HEK293 (cell line): ENCODE measurements at regions not wholly inside any gene's neighbourhood (a gene's known extent, or its start where the extent isn't known, plus 50 kb on each side); places are given as distances from the start of the nearest gene placed in this dataset.

Source experiments
- CTCF ChIA-PET: fragments of 350-600 bp; formaldehyde crosslinking; extraction: SDS; loops from one replicate; lab custom pipeline; 2021; ENCODE audit warnings: antibody characterized with exemption; lab: Yijun Ruan, JAX
- POLR2A ChIA-PET: fragments of 300-600 bp; formaldehyde crosslinking; extraction: SDS; loops from one replicate; lab custom pipeline; 2020; ENCODE audit warnings: antibody characterized with exemption, inconsistent platforms; lab: Yijun Ruan, JAX
- H3K27ac ChIP-seq: fragments of 200-500 bp; sonication (Bioruptor generic); 2 replicates; pipeline ENCODE4 v1.5.1; 2014; ENCODE audit warnings: low read depth, low read length, control low read depth, inconsistent platforms; ENCODE audit errors: extremely low read depth
- H3K36me3 ChIP-seq, 2 experiments: fragments of 200-500 bp in 1 of 2; sonication (Bioruptor generic) in 1 of 2; 1 replicate in 1 of 2; 2 replicates in 1 of 2; pipeline ENCODE4 v1.5.1; 2014 to 2017; ENCODE audit warnings: inconsistent platforms in 2 of 2, low read length in 2 of 2; ENCODE audit not compliant: control insufficient read depth in 2 of 2, insufficient read depth in 1 of 2
- H3K4me1 ChIP-seq: fragments of 200-500 bp; sonication (Bioruptor generic); 2 replicates; pipeline ENCODE4 v1.5.1; 2014; ENCODE audit warnings: mild to moderate bottlenecking, low read length, inconsistent platforms; ENCODE audit not compliant: control insufficient read depth, insufficient read depth
- H3K4me3 ChIP-seq: 2 replicates; pipeline ENCODE4 v1.5.1; 2011; ENCODE audit warnings: low read depth, mild to moderate bottlenecking, control low read depth, low read length, moderate library complexity
- H3K9me3 ChIP-seq: fragments of 200-500 bp; sonication (Bioruptor generic); 2 replicates; pipeline ENCODE4 v1.5.1; 2014; ENCODE audit warnings: low read depth, low read length, inconsistent platforms; ENCODE audit not compliant: control insufficient read depth, insufficient read depth
- EGR2 ChIP-seq: fragments of 450-650 bp; formaldehyde crosslinking; IDR thresholded peaks from 2 replicates; pipeline ENCODE4 v1.5.1; 2016; ENCODE audit warnings: low read depth, missing biosample characterization, missing genetic modification characterization
- KLF17 ChIP-seq: fragments of 450-650 bp; formaldehyde crosslinking; IDR thresholded peaks from 2 replicates; pipeline ENCODE4 v1.5.1; 2016; ENCODE audit warnings: missing biosample characterization, missing genetic modification characterization
- KLF7 ChIP-seq: fragments of 450-650 bp; formaldehyde crosslinking; IDR thresholded peaks from 2 replicates; pipeline ENCODE4 v1.5.1; 2016; ENCODE audit warnings: missing biosample characterization, missing genetic modification characterization, borderline replicate concordance
- TRIM28 ChIP-seq: IDR thresholded peaks from 2 replicates; pipeline ENCODE4 v1.6.1; 2011; ENCODE audit warnings: low read length, control low read depth, borderline replicate concordance
- ZBTB21 ChIP-seq: fragments of 450-650 bp; formaldehyde crosslinking; IDR thresholded peaks from 2 replicates; pipeline ENCODE4 v1.5.1; 2017; ENCODE audit warnings: missing biosample characterization, missing genetic modification characterization
- ZBTB8A ChIP-seq: fragments of 450-650 bp; formaldehyde crosslinking; IDR thresholded peaks from 2 replicates; pipeline ENCODE4 v1.5.1; 2016; ENCODE audit warnings: missing biosample characterization, missing genetic modification characterization
- ZEB2 ChIP-seq: fragments of 450-650 bp; formaldehyde crosslinking; IDR thresholded peaks from 2 replicates; pipeline ENCODE4 v1.5.1; 2016; ENCODE audit warnings: missing biosample characterization, missing genetic modification characterization
- ZNF133 ChIP-seq: fragments of 450-650 bp; formaldehyde crosslinking; IDR thresholded peaks from 2 replicates; pipeline ENCODE4 v1.5.1; 2016; ENCODE audit warnings: missing biosample characterization, missing genetic modification characterization
- ZNF175 ChIP-seq: fragments of 450-650 bp; formaldehyde crosslinking; IDR thresholded peaks from 2 replicates; pipeline ENCODE4 v1.5.1; 2016; ENCODE audit warnings: missing biosample characterization, missing genetic modification characterization
- ZNF184 ChIP-seq: fragments of 450-650 bp; IDR thresholded peaks from 2 replicates; pipeline ENCODE4 v1.5.1; 2018; ENCODE audit warnings: missing biosample characterization, mild to moderate bottlenecking, missing genetic modification characterization
- ZNF2 ChIP-seq: fragments of 450-650 bp; formaldehyde crosslinking; IDR thresholded peaks from 2 replicates; pipeline ENCODE4 v1.5.1; 2016; ENCODE audit warnings: missing biosample characterization, missing genetic modification characterization
- ZNF366 ChIP-seq: fragments of 450-650 bp; formaldehyde crosslinking; conservative IDR thresholded peaks from 2 replicates; pipeline ENCODE4 v1.5.1; 2016; ENCODE audit warnings: missing biosample characterization, missing genetic modification characterization
- ZNF488 ChIP-seq: fragments of 450-650 bp; formaldehyde crosslinking; IDR thresholded peaks from 2 replicates; pipeline ENCODE4 v1.5.1; 2016; ENCODE audit warnings: missing biosample characterization, missing genetic modification characterization
- ZNF510 ChIP-seq: fragments of 450-650 bp; formaldehyde crosslinking; IDR thresholded peaks from 2 replicates; pipeline ENCODE4 v1.5.1; 2018; ENCODE audit warnings: mild to moderate bottlenecking, missing genetic modification characterization, missing biosample characterization; ENCODE audit not compliant: insufficient replicate concordance
- ZNF521 ChIP-seq: fragments of 450-650 bp; formaldehyde crosslinking; IDR thresholded peaks from 2 replicates; pipeline ENCODE4 v1.5.1; 2017; ENCODE audit warnings: missing biosample characterization, mild to moderate bottlenecking, missing genetic modification characterization
- ZNF560 ChIP-seq: fragments of 450-650 bp; formaldehyde crosslinking; IDR thresholded peaks from 2 replicates; pipeline ENCODE4 v1.5.1; 2017; ENCODE audit warnings: missing biosample characterization, missing genetic modification characterization, borderline replicate concordance
- ZNF580 ChIP-seq: fragments of 450-650 bp; formaldehyde crosslinking; IDR thresholded peaks from 2 replicates; pipeline ENCODE4 v1.5.1; 2016; ENCODE audit warnings: missing biosample characterization, missing genetic modification characterization
- ZNF610 ChIP-seq: fragments of 450-650 bp; formaldehyde crosslinking; IDR thresholded peaks from 2 replicates; pipeline ENCODE4 v1.5.1; 2016; ENCODE audit warnings: missing biosample characterization, missing genetic modification characterization, borderline replicate concordance
- ZNF664 ChIP-seq: fragments of 450-650 bp; formaldehyde crosslinking; IDR thresholded peaks from 2 replicates; pipeline ENCODE4 v1.5.1; 2016; ENCODE audit warnings: missing biosample characterization, missing genetic modification characterization
- ZNF701 ChIP-seq: fragments of 450-650 bp; formaldehyde crosslinking; IDR thresholded peaks from 2 replicates; pipeline ENCODE4 v1.5.1; 2016; ENCODE audit warnings: missing biosample characterization, missing genetic modification characterization
- ZNF707 ChIP-seq: fragments of 450-650 bp; formaldehyde crosslinking; IDR thresholded peaks from 2 replicates; pipeline ENCODE4 v1.5.1; 2016; ENCODE audit warnings: missing biosample characterization, missing genetic modification characterization
- ZNF747 ChIP-seq: fragments of 450-650 bp; formaldehyde crosslinking; IDR thresholded peaks from 2 replicates; pipeline ENCODE4 v1.5.1; 2016; ENCODE audit warnings: missing biosample characterization, missing genetic modification characterization
- ZNF768 ChIP-seq: fragments of 450-650 bp; formaldehyde crosslinking; IDR thresholded peaks from 2 replicates; pipeline ENCODE4 v1.5.1; 2018; ENCODE audit warnings: missing biosample characterization, mild to moderate bottlenecking, missing genetic modification characterization
- ZSCAN30 ChIP-seq: fragments of 450-650 bp; IDR thresholded peaks from 2 replicates; pipeline ENCODE4 v1.5.1; 2018; ENCODE audit warnings: missing biosample characterization, mild to moderate bottlenecking, missing genetic modification characterization, moderate library complexity
- TF ChIP-seq, protein P1 (sequence below): IDR thresholded peaks from 2 replicates; pipeline ENCODE4 v1.6.1; 2011; ENCODE audit warnings: mild to moderate bottlenecking, low read depth, low read length, borderline replicate concordance

DNA sequence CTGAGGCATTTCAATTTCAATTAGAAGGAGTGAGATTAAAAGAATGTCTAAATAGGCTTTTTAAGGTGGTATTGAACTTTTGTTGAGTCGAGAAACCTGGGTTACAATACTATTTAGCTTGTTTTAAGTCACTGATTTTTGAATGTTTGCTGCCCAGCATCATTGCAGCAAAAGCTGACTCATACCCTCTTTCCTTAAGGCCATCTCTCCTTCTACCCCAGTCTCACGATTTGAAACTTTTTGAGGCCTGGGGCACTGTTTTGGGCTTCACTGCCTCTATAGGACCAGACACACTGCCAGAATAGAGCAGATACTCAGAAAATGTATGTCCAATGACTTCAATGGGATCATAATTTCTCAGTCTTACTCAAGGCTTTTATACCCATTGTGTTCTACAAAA lies 319.6 kb upstream of the TGFBR2 start (continued):
- TF ChIP-seq ZNF133 (tag by site-specific recombination) (no peak), KLF7 (no peak), EGR2 (tag by site-specific recombination) (no peak), ZNF184 (no peak), ZNF610 (no peak), KLF17 (tag by site-specific recombination) (no peak)

- CTCF ChIA-PET = interaction anchor here (0.6 to 1.0 kb wide), 2 partner anchors 9 to 469 kb away, joined by 3 to 4 read pairs; no protein-coding TSS in a partner anchor
- Histone ChIP-seq H3K27ac (no peak overlapping the region), H3K4me1 (no peaks in the 10 kb centered on the region), H3K36me3 (no peaks in the 10 kb centered on the region)
- TF ChIP-seq ZNF510 (tag by site-specific recombination) = no peak
- no peak for TF ChIP-seq ZNF580 (tag by site-specific recombination)
- no peak for TF ChIP-seq ZNF175 (tag by site-specific recombination)
- TF ChIP-seq, protein P1, sequence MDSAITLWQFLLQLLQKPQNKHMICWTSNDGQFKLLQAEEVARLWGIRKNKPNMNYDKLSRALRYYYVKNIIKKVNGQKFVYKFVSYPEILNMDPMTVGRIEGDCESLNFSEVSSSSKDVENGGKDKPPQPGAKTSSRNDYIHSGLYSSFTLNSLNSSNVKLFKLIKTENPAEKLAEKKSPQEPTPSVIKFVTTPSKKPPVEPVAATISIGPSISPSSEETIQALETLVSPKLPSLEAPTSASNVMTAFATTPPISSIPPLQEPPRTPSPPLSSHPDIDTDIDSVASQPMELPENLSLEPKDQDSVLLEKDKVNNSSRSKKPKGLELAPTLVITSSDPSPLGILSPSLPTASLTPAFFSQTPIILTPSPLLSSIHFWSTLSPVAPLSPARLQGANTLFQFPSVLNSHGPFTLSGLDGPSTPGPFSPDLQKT = no peak
- TF ChIP-seq ZNF747 (tag by site-specific recombination) = no peak
- no peak for TF ChIP-seq ZNF2 (tag by site-specific recombination)
- TF ChIP-seq ZNF488 = no peak
- no peak for TF ChIP-seq ZBTB21
- TF ChIP-seq ZNF521 = no peak
- no peak for TF ChIP-seq ZNF664 (tag by site-specific recombination)
- TF ChIP-seq, all 188 proteins: peak for 0
- Histone ChIP-seq H3K9me3 (no peaks in the 10 kb centered on the region), H3K4me3 (no peak overlapping the region)
- POLR2A ChIA-PET = no interaction called here
Observed at GRCh38 chr3:30288830-30289229, 317.6 kb upstream of the TGFBR2 start.

- POLR2A ChIA-PET = no interaction called here
- TF ChIP-seq ZNF560 (tag by site-specific recombination) (no peak), TRIM28 (no peak), ZEB2 (tag by site-specific recombination) (no peak), ZNF366 (no peak)
- Histone ChIP-seq H3K4me3 (no peak overlapping the region), H3K27ac (no peak overlapping the region), H3K9me3 (no peaks in the 10 kb centered on the region), H3K36me3 (no peaks in the 10 kb centered on the region), H3K4me1 (no peaks in the 10 kb centered on the region)
- CTCF ChIA-PET = interaction anchor here (0.6 to 1.0 kb wide), 2 partner anchors 8 to 469 kb away, joined by 3 to 4 read pairs; no protein-coding TSS in a partner anchor
Observed at GRCh38 chr3:30289324-30289723, 317.1 kb upstream of the TGFBR2 start.

DNA sequence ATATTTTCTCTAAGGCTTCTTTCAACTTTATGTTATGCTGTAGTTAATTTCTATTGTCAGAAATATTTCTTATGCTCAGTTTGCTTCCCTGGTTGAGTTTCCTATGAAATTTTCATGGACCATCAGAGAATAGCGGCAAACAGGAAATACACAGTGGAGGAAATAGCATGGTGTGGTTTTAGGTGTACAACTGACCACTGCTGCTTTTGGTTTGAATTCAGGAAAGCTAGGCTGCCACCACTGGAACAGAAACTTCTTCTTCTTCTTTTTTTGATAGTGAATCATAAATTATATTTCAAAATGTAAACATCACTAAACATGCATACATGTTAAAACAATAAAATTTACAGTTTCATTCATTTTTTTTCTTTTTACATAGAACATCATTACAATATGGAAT lies 316.6 kb upstream of the TGFBR2 start:
- TF ChIP-seq ZNF175 (tag by site-specific recombination) = no peak
- TF ChIP-seq ZBTB21 = no peak
- TF ChIP-seq ZSCAN30 = no peak
- no peak for TF ChIP-seq ZBTB8A (tag by site-specific recombination)
- no peak for TF ChIP-seq ZNF707 (tag by site-specific recombination)
- no peak for TF ChIP-seq ZNF768 (tag by site-specific recombination)
- TF ChIP-seq ZNF701 = no peak
- TF ChIP-seq ZNF610 = no peak
- H3K4me3 ChIP-seq = no peak overlapping the region
- CTCF ChIA-PET = no interaction called here
- no peaks in the 10 kb centered on the region for H3K36me3 ChIP-seq
- no peak overlapping the region for H3K27ac ChIP-seq
- POLR2A ChIA-PET = no interaction called here
- H3K9me3 ChIP-seq = no peaks in the 10 kb centered on the region
- H3K4me1 ChIP-seq = no peaks in the 10 kb centered on the region
